ENCODE measurements at regions not wholly inside any gene's neighbourhood (a gene's known extent, or its start where the extent isn't known, plus 50 kb on each side); places are given as distances from the start of the nearest gene placed in this dataset.

- DNase-seq: no peak
These were observed 260.7 kb upstream of the CSF3R start for GRCh38 chr1:36743286-36744005.

GRCh38 chr1:36741066-36741465, 258.4 kb upstream of the CSF3R start:
- no peak for DNase-seq

GRCh38 chr1:36740446-36740845, 257.7 kb upstream of the CSF3R start:
- DNase-seq: no peak

- DNase-seq: no peak
These were observed 257.1 kb upstream of the CSF3R start for GRCh38 chr1:36739703-36740289.

GRCh38 chr1:36738245-36738644, 255.5 kb upstream of the CSF3R start:
- DNase-seq: no peak

- peak in 1 of 2 experiments; percentile 50 for DNase-seq
These were observed 255.1 kb upstream of the CSF3R start for GRCh38 chr1:36737767-36738166.

- no peak for DNase-seq
These were observed 254.4 kb upstream of the CSF3R start for GRCh38 chr1:36737038-36737555.

- DNase-seq: no peak
These were observed 253.4 kb upstream of the CSF3R start for GRCh38 chr1:36735939-36736730.

- DNase-seq: no peak
These were observed 252.7 kb upstream of the CSF3R start for GRCh38 chr1:36735436-36735835.

- DNase-seq: no peak
These were observed 251.6 kb upstream of the CSF3R start for GRCh38 chr1:36734356-36734755.

GRCh38 chr1:36733748-36734147, 251.0 kb upstream of the CSF3R start:
- DNase-seq: no peak

- DNase-seq: no peak
These were observed 249.3 kb upstream of the CSF3R start for GRCh38 chr1:36732015-36732356.

- DNase-seq: no peak
These were observed 248.7 kb upstream of the CSF3R start for GRCh38 chr1:36731226-36732014.

GRCh38 chr1:36730599-36730998, 247.9 kb upstream of the CSF3R start:
- no peak for DNase-seq

- no peak for DNase-seq
These were observed 247.2 kb upstream of the CSF3R start for GRCh38 chr1:36729716-36730510.

- DNase-seq: no peak
These were observed 246.6 kb upstream of the CSF3R start for GRCh38 chr1:36729289-36729688.

GRCh38 chr1:36728846-36729245, 246.1 kb upstream of the CSF3R start:
- DNase-seq: no peak

GRCh38 chr1:36728051-36728450, 245.3 kb upstream of the CSF3R start:
- DNase-seq: no peak

- DNase-seq: no peak
These were observed 242.4 kb upstream of the CSF3R start for GRCh38 chr1:36725151-36725550.

GRCh38 chr1:36723813-36724212, 241.1 kb upstream of the CSF3R start:
- no peak for DNase-seq

GRCh38 chr1:36722871-36723270, 240.2 kb upstream of the CSF3R start:
- DNase-seq: no peak

GRCh38 chr1:36721261-36721660, 238.5 kb upstream of the CSF3R start:
- DNase-seq: no peak
